ENCODE measurements at regions not wholly inside any gene's neighbourhood (a gene's known extent, or its start where the extent isn't known, plus 50 kb on each side); places are given as distances from the start of the nearest gene placed in this dataset.

- DNase-seq: no peak
Measured at GRCh38 chr2:118665784-118666529, 181.5 kb downstream of the EN1 start.

- no peak for DNase-seq
Measured at GRCh38 chr2:118661179-118661578, 186.3 kb downstream of the EN1 start.

GRCh38 chr2:118658596-118659198 is 188.8 kb downstream of the EN1 start:
- DNase-seq: no peak

GRCh38 chr2:118657466-118657865 is 190.0 kb downstream of the EN1 start:
- DNase-seq: no peak

- no peak for DNase-seq
Measured at GRCh38 chr2:118654945-118655344, 192.5 kb downstream of the EN1 start.

DNA sequence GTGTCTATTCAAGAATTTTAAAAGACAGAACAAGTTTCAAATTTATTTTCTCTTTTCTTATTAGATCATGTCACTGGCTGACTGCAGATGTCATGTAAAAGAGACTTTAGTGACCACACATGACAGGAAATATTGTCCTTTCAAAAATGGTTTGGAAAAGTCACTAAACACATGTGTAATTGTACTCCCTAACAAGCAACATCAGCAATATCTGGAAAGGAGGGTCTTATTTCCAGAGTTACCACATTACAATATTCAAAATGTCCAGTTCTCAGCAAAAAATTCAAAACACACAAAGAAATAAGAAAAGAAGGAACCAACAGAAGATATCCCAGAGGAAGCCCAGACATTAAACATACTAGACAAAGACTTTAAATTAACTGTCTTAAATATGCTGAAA is 197.1 kb downstream of the EN1 start:
- DNase-seq: no peak

- DNase-seq: no peak
Measured at GRCh38 chr2:118645876-118646275, 201.6 kb downstream of the EN1 start.

DNA sequence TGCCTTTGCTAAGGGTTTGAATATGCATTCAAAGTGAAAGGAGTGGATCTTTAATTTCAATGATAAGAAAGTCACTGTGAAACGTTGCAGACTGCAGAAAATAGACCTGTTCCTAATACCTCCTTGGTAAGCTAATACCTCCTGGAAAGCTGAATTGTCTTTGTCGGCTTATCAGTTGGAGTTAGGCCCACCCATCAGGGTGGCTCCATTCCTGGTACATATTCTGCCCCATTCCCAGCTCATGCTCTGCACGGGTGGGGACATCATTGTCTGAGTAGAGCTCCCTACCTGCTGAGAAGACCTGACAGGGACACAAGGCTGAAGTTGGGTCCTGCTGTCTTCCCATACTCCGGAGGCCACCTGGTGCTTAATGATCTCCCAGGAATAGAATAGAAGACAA is 203.3 kb downstream of the EN1 start:
- DNase-seq: no peak

DNA sequence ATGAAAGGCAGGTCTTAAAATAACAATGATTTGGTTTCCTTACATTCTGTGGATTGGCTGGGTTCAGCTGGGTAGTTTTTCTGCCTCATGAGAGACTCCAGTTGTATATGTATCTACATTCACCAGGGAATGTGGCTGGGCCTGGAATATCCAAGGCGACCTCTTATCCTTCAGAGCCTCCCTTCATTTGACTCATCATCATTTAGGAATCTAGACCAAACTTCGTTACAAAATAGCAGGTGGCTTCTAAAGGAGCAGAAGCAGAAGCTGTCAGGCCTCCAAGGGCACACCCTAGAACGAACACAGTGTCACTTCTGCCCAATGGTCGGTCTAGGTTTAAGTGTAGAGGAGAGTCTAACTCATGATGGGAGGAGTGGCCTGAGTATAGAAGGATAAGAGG is 204.2 kb downstream of the EN1 start:
- no peak for DNase-seq

DNA sequence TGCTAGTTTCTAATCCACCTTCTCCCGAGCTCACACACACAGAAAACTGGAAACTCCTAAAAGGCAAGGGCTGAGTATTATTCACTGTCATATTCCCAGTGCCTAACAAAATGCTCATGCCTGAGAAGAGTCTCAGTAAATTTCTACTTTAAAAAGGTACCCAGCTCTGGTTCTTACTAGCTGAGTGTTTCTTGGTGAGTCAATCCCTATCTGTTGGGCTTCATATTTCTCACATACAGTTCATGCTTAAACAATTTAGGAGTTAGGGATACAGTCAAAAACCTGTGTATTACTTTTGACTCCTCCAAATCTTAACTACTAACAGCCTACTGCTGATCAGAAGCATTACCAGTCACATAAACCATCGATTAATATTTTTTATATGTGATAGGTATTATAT is 204.9 kb downstream of the EN1 start:
- DNase-seq: no peak

DNA sequence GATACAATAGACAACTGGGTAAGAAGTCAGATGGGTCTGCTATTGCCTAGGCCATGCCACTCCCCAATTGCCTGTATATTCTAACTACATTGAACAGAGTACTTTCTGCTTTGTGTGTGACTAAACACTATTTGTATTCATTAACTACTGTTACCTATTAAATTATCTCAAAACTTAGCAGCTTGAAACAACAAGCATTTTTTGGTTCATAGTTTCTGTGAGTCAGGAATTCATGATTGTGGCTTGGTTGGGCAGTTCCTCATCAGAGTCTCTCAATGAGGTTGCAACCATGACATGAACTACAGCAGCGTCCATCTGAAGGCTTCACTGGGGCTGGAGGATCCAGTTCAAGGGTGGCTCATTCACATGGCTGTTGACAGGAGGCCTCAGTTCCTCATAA is 205.7 kb downstream of the EN1 start:
- no peak for DNase-seq

DNA sequence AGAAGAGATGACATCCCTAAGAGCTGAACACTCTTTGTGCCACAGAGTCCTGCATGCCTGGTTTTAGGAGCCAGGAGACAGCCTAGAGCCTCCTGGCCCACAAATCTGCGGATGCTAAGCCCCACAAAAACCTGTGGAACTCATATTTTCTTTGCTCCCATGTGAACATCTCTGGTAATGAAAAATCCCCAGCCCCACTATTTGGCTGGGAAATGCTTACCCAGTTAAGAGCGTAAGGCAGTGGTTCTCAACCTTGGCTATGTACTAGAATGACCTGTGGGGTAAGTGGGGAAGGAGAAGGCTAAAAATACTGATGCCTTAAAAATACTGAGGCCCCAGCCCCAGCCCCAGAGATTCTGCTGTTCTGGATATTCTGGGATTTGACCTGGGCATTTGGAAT is 208.1 kb downstream of the EN1 start:
- no peak for DNase-seq

GRCh38 chr2:118638453-118638852 is 209.0 kb downstream of the EN1 start:
- no peak for DNase-seq

DNA sequence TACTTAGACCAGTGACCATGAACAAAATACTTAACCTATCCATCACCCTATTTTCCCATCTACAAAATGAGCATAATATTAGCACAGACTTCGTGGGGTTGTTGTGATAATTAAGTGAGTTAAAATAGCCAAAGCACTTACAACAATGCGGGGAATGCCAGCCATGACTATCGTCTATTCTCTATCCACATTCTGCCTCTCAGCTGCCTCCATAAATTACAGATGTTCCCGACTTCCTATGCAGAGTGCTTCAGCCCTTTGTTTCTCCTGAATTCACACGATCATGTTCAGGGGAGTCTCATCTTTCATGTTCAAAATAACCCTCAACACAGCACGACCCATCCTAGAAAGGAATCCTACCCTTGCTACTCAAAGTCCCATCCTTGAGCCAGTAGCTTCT is 211.6 kb downstream of the EN1 start:
- DNase-seq: no peak

DNA sequence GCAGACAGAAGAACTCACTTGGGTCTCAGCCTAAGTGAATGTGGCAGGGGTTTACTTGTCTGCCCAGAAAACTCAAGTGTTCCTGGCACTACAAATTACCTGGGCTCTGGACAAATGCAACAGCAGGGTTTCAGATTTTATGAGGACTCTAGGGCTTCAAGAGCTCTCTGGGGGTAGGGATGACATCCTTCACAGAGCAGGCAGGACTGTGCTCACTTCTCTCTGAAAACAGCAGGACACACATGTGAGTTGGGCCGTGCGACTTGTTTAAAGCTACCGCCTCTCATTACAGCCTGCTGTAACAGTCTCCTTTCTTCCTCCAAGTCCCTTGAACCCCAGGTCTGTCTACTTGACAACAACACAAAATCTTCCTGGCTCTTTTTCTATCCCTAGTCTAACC is 212.6 kb downstream of the EN1 start:
- DNase-seq: no peak

DNA sequence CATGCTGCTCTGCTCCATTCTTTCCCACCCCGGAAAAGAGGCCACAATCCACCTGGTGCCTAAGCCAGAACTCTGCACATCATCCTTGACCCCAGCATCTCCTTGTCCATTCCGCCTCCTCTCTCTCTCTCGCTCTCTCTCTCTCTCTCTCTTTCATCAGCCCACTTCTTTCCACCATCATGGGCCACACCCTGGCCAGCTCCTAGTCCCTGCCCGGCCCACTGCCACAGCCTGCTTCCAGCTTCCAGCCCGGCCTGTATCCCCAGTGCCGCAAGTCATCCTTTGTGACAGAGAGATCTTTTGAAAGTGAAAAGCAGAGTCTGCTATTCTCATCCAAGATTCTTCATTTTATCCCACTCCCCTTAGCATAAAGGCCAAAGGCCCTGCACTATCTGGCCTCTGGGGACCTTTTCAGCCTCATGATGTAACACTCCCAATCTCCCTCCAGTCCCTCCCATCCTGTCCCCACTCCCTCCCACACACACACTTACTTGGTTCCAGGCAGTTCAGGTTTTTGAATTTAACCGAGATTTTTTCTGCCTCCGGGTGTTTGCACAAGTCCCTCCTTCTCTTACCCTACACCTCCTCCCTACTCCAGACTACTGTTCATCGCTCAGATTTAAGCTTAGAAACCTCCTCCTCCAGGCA is 214.0 kb downstream of the EN1 start:
- no peak for DNase-seq

GRCh38 chr2:118632921-118633320 is 214.5 kb downstream of the EN1 start:
- no peak for DNase-seq

DNA sequence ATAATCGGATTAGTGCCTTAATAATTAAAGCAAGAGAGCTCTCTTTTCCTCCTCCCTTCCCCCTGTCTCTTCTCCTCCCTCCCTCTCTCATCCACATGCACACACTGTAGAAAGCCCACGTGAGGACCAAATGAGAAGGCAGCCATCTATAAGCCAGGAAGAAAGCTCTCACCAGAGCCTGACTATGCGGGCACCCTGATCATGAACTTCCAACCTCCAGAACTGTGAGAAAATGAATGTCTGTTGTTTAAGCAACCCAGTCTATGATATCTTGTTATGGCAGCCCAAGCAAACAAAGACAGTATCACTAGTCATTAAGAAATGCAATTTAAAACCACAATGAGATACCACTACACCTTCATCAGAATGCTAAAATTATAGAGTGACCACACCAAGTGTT is 220.3 kb downstream of the EN1 start:
- DNase-seq: no peak

- DNase-seq: no peak
Measured at GRCh38 chr2:118622913-118623312, 224.5 kb downstream of the EN1 start.

DNA sequence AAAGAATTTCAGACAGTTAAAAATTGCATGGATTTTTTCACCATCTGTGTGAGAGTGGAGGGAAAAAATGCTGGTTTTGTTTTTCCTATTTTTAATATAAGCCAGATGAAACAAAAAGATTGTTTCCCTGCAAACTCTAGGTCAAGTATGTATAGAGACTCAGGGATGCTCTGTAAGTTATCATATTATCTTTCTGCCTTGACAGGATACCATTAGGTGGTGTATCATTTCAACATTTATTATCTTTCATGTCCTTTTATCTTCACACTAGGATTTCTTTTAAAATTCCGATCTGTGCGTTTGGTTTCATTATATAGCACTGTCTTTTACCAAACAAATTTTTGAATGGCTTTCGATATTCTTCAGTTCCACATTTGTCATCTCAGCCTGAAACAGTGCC is 225.3 kb downstream of the EN1 start:
- DNase-seq: no peak

- DNase-seq: no peak
Measured at GRCh38 chr2:118618279-118618678, 229.2 kb downstream of the EN1 start.

DNA sequence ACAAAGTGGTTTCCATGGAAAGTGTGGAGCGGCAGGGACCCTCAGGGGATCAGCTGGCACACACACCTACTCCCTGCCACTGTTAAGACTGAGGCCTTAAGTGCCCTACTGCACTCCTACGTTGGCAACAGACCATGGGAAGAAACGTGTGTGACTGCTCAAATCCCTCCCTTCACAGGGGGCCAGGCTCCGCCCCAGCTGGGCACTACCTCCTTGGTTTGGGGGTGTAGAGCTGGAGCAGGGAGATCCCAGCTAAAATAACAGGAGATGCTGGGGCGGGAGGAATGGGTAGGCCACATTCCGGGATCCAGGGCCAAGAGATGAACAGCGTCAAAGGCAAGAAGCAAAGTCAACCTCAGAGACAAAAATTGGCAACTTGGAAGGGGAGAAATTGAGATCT is 231.0 kb downstream of the EN1 start:
- no peak for DNase-seq

GRCh38 chr2:118614841-118615271 is 232.6 kb downstream of the EN1 start:
- DNase-seq: no peak

GRCh38 chr2:118613737-118614136 is 233.7 kb downstream of the EN1 start:
- DNase-seq: no peak

Data from renal pelvis (tissue), 1 donor.